Nephron (organoid): ENCODE measurements at regions not wholly inside any gene's neighbourhood (a gene's known extent, or its start where the extent isn't known, plus 50 kb on each side); places are given as distances from the start of the nearest gene placed in this dataset.

ENCODE experiments used
- H3K27ac Mint-ChIP-seq, 3 experiments: 2 replicates each; pipeline ENCODE4 v1.8.0; 2020; ENCODE audit warnings: mixed read lengths in 3 of 3, mild to moderate bottlenecking in 2 of 3, moderate library complexity in 1 of 3
- H3K27me3 Mint-ChIP-seq: 2 replicates; pipeline ENCODE4 v1.8.0; 2021; ENCODE audit warnings: low read depth, mild to moderate bottlenecking, moderate library complexity, mixed read lengths
- H3K36me3 Mint-ChIP-seq: 2 replicates; pipeline ENCODE4 v1.8.0; 2020; ENCODE audit warnings: low read depth, mixed read lengths
- H3K4me1 Mint-ChIP-seq: 2 replicates; pipeline ENCODE4 v1.8.0; 2020; ENCODE audit warnings: mixed read lengths
- H3K4me3 Mint-ChIP-seq, 3 experiments: 2 replicates each; pipeline ENCODE4 v1.8.0; 2020; ENCODE audit warnings: mild to moderate bottlenecking in 3 of 3, mixed read lengths in 3 of 3, moderate library complexity in 2 of 3
- H3K9me3 Mint-ChIP-seq: 2 replicates; pipeline ENCODE4 v1.8.0; 2020; ENCODE audit warnings: mixed read lengths
- CTCF ChIP-seq, 3 experiments: fragments of 200-600 bp; sonication (generic); IDR thresholded peaks; one replicate each; pipeline ENCODE4 v1.5.0; 2021; ENCODE audit warnings: antibody characterized with exemption in 3 of 3; ENCODE audit not compliant: unreplicated experiment in 3 of 3

- no peak overlapping the region for H3K4me3 Mint-ChIP-seq
- no peak for TF ChIP-seq CTCF (IDR thresholded peaks at IDR 0.05; ENCODE audit: unreplicated experiment in 3 of 3)
- peaks cover 4% of the 10 kb centered on the region for H3K27me3 Mint-ChIP-seq
- peaks cover 2% of the 10 kb centered on the region for H3K9me3 Mint-ChIP-seq
- H3K27ac Mint-ChIP-seq, result no peak overlapping the region
- no peaks in the 10 kb centered on the region for H3K36me3 Mint-ChIP-seq
- H3K4me1 Mint-ChIP-seq, result peaks cover 16% of the 10 kb centered on the region
These were observed 138.9 kb downstream of the PROX1 start for GRCh38 chr1:214126697-214127146.

- peaks cover 4% of the 10 kb centered on the region for H3K27me3 Mint-ChIP-seq
- peaks cover 16% of the 10 kb centered on the region for H3K4me1 Mint-ChIP-seq
- no peak overlapping the region for H3K4me3 Mint-ChIP-seq
- no peak overlapping the region for H3K27ac Mint-ChIP-seq
- no peak for TF ChIP-seq CTCF (IDR thresholded peaks at IDR 0.05; ENCODE audit: unreplicated experiment in 3 of 3)
- H3K9me3 Mint-ChIP-seq, result peaks cover 2% of the 10 kb centered on the region
- H3K36me3 Mint-ChIP-seq, result no peaks in the 10 kb centered on the region
These were observed 139.9 kb downstream of the PROX1 start for GRCh38 chr1:214127705-214128104.

GRCh38 chr1:214135886-214136285 is 145.1 kb upstream of the SMYD2 start:
- H3K36me3 Mint-ChIP-seq, result no peaks in the 10 kb centered on the region

GRCh38 chr1:214136324-214136919 is 144.5 kb upstream of the SMYD2 start:
- Mint-ChIP-seq H3K27ac (no peak overlapping the region), H3K4me1 (peaks cover 6% of the 10 kb centered on the region), H3K4me3 (no peak overlapping the region), H3K27me3 (peaks cover 4% of the 10 kb centered on the region), H3K9me3 (no peaks in the 10 kb centered on the region), H3K36me3 (no peaks in the 10 kb centered on the region)
- TF ChIP-seq CTCF (IDR thresholded peaks at IDR 0.05; ENCODE audit: unreplicated experiment in 3 of 3), result no peak

More at GRCh38 chr1:214135886-214136285, 145.1 kb upstream of the SMYD2 start:
- TF ChIP-seq CTCF (IDR thresholded peaks at IDR 0.05; ENCODE audit: unreplicated experiment in 3 of 3), result no peak
- no peak overlapping the region for H3K4me3 Mint-ChIP-seq
- H3K27ac Mint-ChIP-seq, result no peak overlapping the region
- H3K9me3 Mint-ChIP-seq, result peaks cover 2% of the 10 kb centered on the region
- H3K4me1 Mint-ChIP-seq, result peaks cover 6% of the 10 kb centered on the region
- peaks cover 4% of the 10 kb centered on the region for H3K27me3 Mint-ChIP-seq

GRCh38 chr1:214141486-214141885 is 139.5 kb upstream of the SMYD2 start:
- no peak for TF ChIP-seq CTCF (IDR thresholded peaks at IDR 0.05; ENCODE audit: unreplicated experiment in 3 of 3)
- H3K4me1 Mint-ChIP-seq, result peaks cover 12% of the 10 kb centered on the region
- H3K27ac Mint-ChIP-seq, result no peak overlapping the region
- no peaks in the 10 kb centered on the region for H3K36me3 Mint-ChIP-seq
- H3K9me3 Mint-ChIP-seq, result no peaks in the 10 kb centered on the region
- H3K4me3 Mint-ChIP-seq, result no peak overlapping the region
- peaks cover 6% of the 10 kb centered on the region for H3K27me3 Mint-ChIP-seq
